H1 (cell line): ENCODE measurements at regions not wholly inside any gene's neighbourhood (a gene's known extent, or its start where the extent isn't known, plus 50 kb on each side); places are given as distances from the start of the nearest gene placed in this dataset.

Experiments
- CTCF ChIA-PET: fragments of 300-600 bp; sonication (Branson Sonifier 250); formaldehyde crosslinking; loops from one replicate; lab custom pipeline; 2021; ENCODE audit not compliant: partially characterized antibody; lab: Charles Lee
- POLR2A ChIA-PET: fragments of 300-600 bp; sonication (Branson Sonifier 250); formaldehyde crosslinking; loops from one replicate; lab custom pipeline; 2021; ENCODE audit warnings: inconsistent platforms; ENCODE audit not compliant: partially characterized antibody; lab: Charles Lee
- DNase-seq, 2 experiments: peaks; one replicate each; pipeline versions ENCODE4 v3.0.0 to v3.0.0-alpha.2; 2010 to 2022; ENCODE audit warnings: low spot score in 2 of 2, low read depth in 1 of 2, mixed read lengths in 1 of 2
- FAIRE-seq: peaks from 2 replicates; lab custom pipeline; 2011; peaks lifted over from hg19 to GRCh38; lab: Jason Lieb, UNC
- H2AFZ ChIP-seq: 2 replicates; pipeline ENCODE4 v1.8.1; 2012; ENCODE audit warnings: low read length, inconsistent platforms
- H2AK5ac ChIP-seq: 2 replicates; pipeline ENCODE4 v1.6.1; 2013; ENCODE audit warnings: low read depth, low read length
- H2BK120ac ChIP-seq: replicated peaks from 2 replicates; pipeline ENCODE3; 2013; ENCODE audit warnings: low read depth, low read length, inconsistent platforms
- H2BK12ac ChIP-seq: 2 replicates; pipeline ENCODE4 v1.6.1; 2013; ENCODE audit warnings: low read depth, low read length
- H2BK15ac ChIP-seq: 2 replicates; pipeline ENCODE4 v1.6.1; 2013; ENCODE audit warnings: low read length
- H2BK20ac ChIP-seq: 2 replicates; pipeline ENCODE4 v1.6.1; 2013; ENCODE audit warnings: low read length
- H2BK5ac ChIP-seq: 2 replicates; pipeline ENCODE4 v1.6.1; 2013; ENCODE audit warnings: low read depth, low read length
- H3K14ac ChIP-seq: 2 replicates; pipeline ENCODE4 v1.6.1; 2013; ENCODE audit warnings: inconsistent platforms; ENCODE audit not compliant: insufficient read length
- H3K18ac ChIP-seq: 2 replicates; pipeline ENCODE4 v1.6.1; 2013; ENCODE audit warnings: low read length; ENCODE audit errors: extremely low read depth
- H3K23ac ChIP-seq: 2 replicates; pipeline ENCODE4 v1.6.1; 2013; ENCODE audit warnings: inconsistent platforms; ENCODE audit not compliant: insufficient read length
- H3K23me2 ChIP-seq: 2 replicates; pipeline ENCODE4 v1.6.1; 2013; ENCODE audit warnings: low read depth, low read length
- H3K27ac ChIP-seq: 2 replicates; pipeline ENCODE4 v1.6.1; 2011; ENCODE audit warnings: low read depth, low read length, inconsistent platforms
- H3K27me3 ChIP-seq, 4 experiments: replicated peaks in 1 of 4; 1 replicate in 1 of 4; 2 replicates in 3 of 4; pipeline versions ENCODE4 v1.6.1 to v1.8.1; 2011 to 2013; ENCODE audit warnings: low read length in 3 of 4, mild to moderate bottlenecking in 3 of 4, inconsistent platforms in 2 of 4, mixed read lengths in 2 of 4, moderate library complexity in 1 of 4; ENCODE audit not compliant: control insufficient read depth in 3 of 4, insufficient read depth in 3 of 4; ENCODE audit errors: extremely low read depth in 1 of 4
- H3K36me3 ChIP-seq, 4 experiments: 2 replicates each; pipeline versions ENCODE4 v1.6.1 to v1.8.1; 2011 to 2013; ENCODE audit warnings: mild to moderate bottlenecking in 4 of 4, low read length in 3 of 4, moderate library complexity in 2 of 4, control low read depth in 1 of 4, inconsistent platforms in 1 of 4; ENCODE audit not compliant: insufficient read depth in 4 of 4, control insufficient read depth in 2 of 4
- H3K4ac ChIP-seq: replicated peaks from 2 replicates; pipeline ENCODE3; 2013; ENCODE audit warnings: low read length, low read depth, mixed read lengths, inconsistent platforms; ENCODE audit not compliant: insufficient read length
- H3K4me1 ChIP-seq, 4 experiments: replicated peaks in 1 of 4; 1 replicate in 1 of 4; 2 replicates in 3 of 4; pipeline versions ENCODE4 v1.6.1 to v1.8.1; 2011 to 2013; ENCODE audit warnings: low read length in 3 of 4, inconsistent platforms in 2 of 4, mixed read lengths in 1 of 4; ENCODE audit not compliant: insufficient read depth in 4 of 4, control insufficient read depth in 3 of 4
- H3K4me2 ChIP-seq, 2 experiments: 2 replicates each; pipeline versions ENCODE4 v1.6.1 to v1.8.1; 2011 to 2013; ENCODE audit warnings: low read depth in 2 of 2, low read length in 2 of 2, control low read depth in 1 of 2, inconsistent platforms in 1 of 2, mild to moderate bottlenecking in 1 of 2; ENCODE audit not compliant: insufficient read depth in 1 of 2
- H3K4me3 ChIP-seq, 4 experiments: fragments of 200-600, 300-600 bp in 1 of 4; sonication (generic), shearing (Covaris generic), sonication (Bioruptor Twin) in 1 of 4; 2 replicates each; pipeline versions ENCODE4 v1.5.1 to v1.8.1; 2011 to 2016; ENCODE audit warnings: low read length in 4 of 4, low read depth in 3 of 4, control low read depth in 2 of 4, inconsistent platforms in 2 of 4, mild to moderate bottlenecking in 2 of 4, mixed read lengths in 1 of 4, moderate library complexity in 1 of 4; ENCODE audit not compliant: insufficient read depth in 2 of 4; ENCODE audit errors: extremely low read depth in 1 of 4
- H3K56ac ChIP-seq: replicated peaks from 2 replicates; pipeline ENCODE3; 2013; ENCODE audit warnings: low read depth, mild to moderate bottlenecking, mixed read lengths, low read length, inconsistent platforms; ENCODE audit not compliant: insufficient read length
- H3K79me1 ChIP-seq: 2 replicates; pipeline ENCODE4 v1.6.1; 2013; ENCODE audit warnings: low read depth, low read length, control low read depth
- H3K79me2 ChIP-seq, 2 experiments: 2 replicates each; pipeline versions ENCODE4 v1.6.1 to v1.8.1; 2012 to 2013; ENCODE audit warnings: low read length in 2 of 2, mild to moderate bottlenecking in 2 of 2, inconsistent platforms in 1 of 2; ENCODE audit not compliant: insufficient read depth in 2 of 2, control insufficient read depth in 1 of 2
- H3K9ac ChIP-seq, 4 experiments: replicated peaks in 1 of 4; 1 replicate in 1 of 4; 2 replicates in 3 of 4; pipeline versions ENCODE4 v1.6.1 to v1.8.1; 2011 to 2013; ENCODE audit warnings: low read depth in 3 of 4, low read length in 3 of 4, control low read depth in 2 of 4, mild to moderate bottlenecking in 2 of 4, moderate library complexity in 2 of 4, inconsistent platforms in 1 of 4; ENCODE audit errors: extremely low read depth in 1 of 4
- H3K9me3 ChIP-seq, 2 experiments: 2 replicates each; pipeline versions ENCODE4 v1.6.1 to v1.8.1; 2012 to 2013; ENCODE audit warnings: mild to moderate bottlenecking in 2 of 2, moderate library complexity in 2 of 2, control low read depth in 1 of 2, inconsistent platforms in 1 of 2, low read depth in 1 of 2, low read length in 1 of 2, mixed read lengths in 1 of 2; ENCODE audit not compliant: insufficient read depth in 2 of 2
- H4K20me1 ChIP-seq, 2 experiments: replicated peaks in 1 of 2; 2 replicates each; pipeline versions ENCODE3 to v1.8.1; 2011 to 2013; ENCODE audit warnings: inconsistent platforms in 2 of 2, low read length in 2 of 2, mild to moderate bottlenecking in 1 of 2; ENCODE audit not compliant: insufficient read depth in 2 of 2, control insufficient read depth in 1 of 2
- H4K5ac ChIP-seq: 2 replicates; pipeline ENCODE4 v1.6.1; 2013; ENCODE audit warnings: low read length, low read depth, mixed read lengths, inconsistent platforms; ENCODE audit not compliant: insufficient read length
- H4K8ac ChIP-seq: 2 replicates; pipeline ENCODE4 v1.8.0; 2013; ENCODE audit warnings: mild to moderate bottlenecking, moderate library complexity, low read length, inconsistent platforms; ENCODE audit not compliant: insufficient read depth; ENCODE audit errors: extremely low read depth
- H4K91ac ChIP-seq: replicated peaks from 2 replicates; pipeline ENCODE3; 2013; ENCODE audit warnings: low read length, mixed read lengths, inconsistent platforms; ENCODE audit not compliant: insufficient read length
- CBX5 ChIP-seq: fragments of 300-800, 300-1000 bp; sonication (generic); IDR thresholded peaks from 2 replicates; pipeline ENCODE4 v1.7.1; 2016; ENCODE audit warnings: antibody characterized with exemption, low read length, low read depth
- CEBPB ChIP-seq: IDR thresholded peaks from 2 replicates; pipeline ENCODE4 v1.6.1; 2012; ENCODE audit warnings: low read depth, low read length
- KDM1A ChIP-seq: fragments of 200-600, 300-600 bp; sonication (generic); IDR thresholded peaks from 2 replicates; pipeline ENCODE4 v1.7.1; 2016; ENCODE audit warnings: mild to moderate bottlenecking, low read length, borderline replicate concordance
- NRF1 ChIP-seq: IDR thresholded peaks from 2 replicates; pipeline ENCODE4 v1.6.1; 2011; ENCODE audit warnings: mild to moderate bottlenecking, low read depth, low read length, improper control_type of control experiment
- RBBP5 ChIP-seq: IDR thresholded peaks from 2 replicates; pipeline ENCODE4 v1.7.1; 2012; ENCODE audit warnings: low read depth, mild to moderate bottlenecking, inconsistent platforms, low read length, moderate library complexity, borderline replicate concordance
- WGBS, 2 experiments: shearing (Covaris generic) in 1 of 2; methylation state at CpG; one replicate each; pipeline versions ENCODE4 v1.1.6 to v1.1.7; 2013 to 2015; ENCODE audit warnings: low lambda C conversion rate in 2 of 2, mixed read lengths in 2 of 2, inconsistent platforms in 1 of 2, low coverage in 1 of 2, missing lambda C conversion rate in 1 of 2; ENCODE audit not compliant: insufficient replicate concordance in 2 of 2, insufficient coverage in 1 of 2, insufficient read length in 1 of 2; ENCODE audit errors: extremely low coverage in 1 of 2, missing lambda C conversion rate in 1 of 2; 5-methylcytosine and 5-hydroxymethylcytosine counted together
- TF ChIP-seq, protein P1 (sequence below): IDR thresholded peaks from 2 replicates; pipeline ENCODE4 v1.6.1; 2011; ENCODE audit warnings: low read depth, mild to moderate bottlenecking, low read length; ENCODE audit not compliant: insufficient read depth

DNA sequence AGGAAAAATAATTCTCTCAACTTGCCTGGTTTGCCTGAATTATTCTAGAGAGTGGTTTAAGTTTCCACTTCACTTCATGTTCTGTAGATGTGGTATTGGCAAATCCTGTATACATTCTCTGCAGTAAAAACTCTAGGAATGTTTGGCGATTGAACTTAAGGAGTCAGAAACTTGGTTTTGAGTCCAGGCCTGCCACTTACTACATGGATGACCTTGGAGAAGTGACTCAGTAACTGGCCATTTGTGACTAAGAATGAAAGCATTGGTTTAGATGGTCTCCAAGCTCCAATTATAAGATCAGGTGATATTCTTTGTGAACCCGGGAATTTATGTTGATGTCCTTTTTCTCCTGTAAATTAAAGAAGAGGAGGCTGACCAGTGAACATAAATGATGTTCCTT lies 233.8 kb downstream of the GAS1 start:
- no peak overlapping the region for H2BK12ac ChIP-seq

More for the DNA sequence above, 233.8 kb downstream of the GAS1 start:
- Histone ChIP-seq H3K4me1 (no peaks in the 10 kb centered on the region), H3K9ac (no peak overlapping the region), H2AFZ (no peak overlapping the region), H2BK15ac (no peak overlapping the region), H3K18ac (no peak overlapping the region), H3K23ac (no peak overlapping the region), H3K4ac (no peak overlapping the region), H4K20me1 (no peaks in the 10 kb centered on the region), H3K27ac (no peak overlapping the region), H4K5ac (no peak overlapping the region), H3K27me3 (no peaks in the 10 kb centered on the region), H3K9me3 (no peaks in the 10 kb centered on the region), H4K8ac (no peak overlapping the region), H2BK5ac (no peak overlapping the region), H2AK5ac (no peak overlapping the region), H3K23me2 (peaks cover 1% of the 10 kb centered on the region; the same call in 1 of the 2 replicates), H3K36me3 (no peaks in the 10 kb centered on the region), H4K91ac (no peak overlapping the region), H3K4me3 (no peak overlapping the region), H3K56ac (no peak overlapping the region), H2BK120ac (no peak overlapping the region), H3K14ac (no peak overlapping the region), H2BK20ac (no peak overlapping the region), H3K4me2 (no peak overlapping the region), H3K79me1 (no peaks in the 10 kb centered on the region), H3K79me2 (no peaks in the 10 kb centered on the region)
- ChIA-PET POLR2A (no interaction called here), CTCF (no interaction called here)
- no peak for TF ChIP-seq RBBP5
- no peak for TF ChIP-seq CEBPB
- TF ChIP-seq KDM1A: no peak
- TF ChIP-seq, protein P1, sequence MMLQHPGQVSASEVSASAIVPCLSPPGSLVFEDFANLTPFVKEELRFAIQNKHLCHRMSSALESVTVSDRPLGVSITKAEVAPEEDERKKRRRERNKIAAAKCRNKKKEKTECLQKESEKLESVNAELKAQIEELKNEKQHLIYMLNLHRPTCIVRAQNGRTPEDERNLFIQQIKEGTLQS: no peak
- TF ChIP-seq CBX5: no peak
- TF ChIP-seq NRF1: no peak
- FAIRE-seq (no peak), DNase-seq (no peak)
- WGBS, 2 experiments: 88% methylated on average over 2 of the region's 2 CpGs; no CpG with 5 or more reads in 1 of the 2 experiments
